Heart left ventricle (tissue), 13 donors: ENCODE measurements at regions not wholly inside any gene's neighbourhood (a gene's known extent, or its start where the extent isn't known, plus 50 kb on each side); places are given as distances from the start of the nearest gene placed in this dataset.

Source experiments
- CTCF ChIP-seq, 12 donors: fragments of 200-600 bp; sonication (generic) in 4 of 12; IDR thresholded peaks; one replicate each; pipeline versions ENCODE4 v1.5.0 to v1.8.0; 2018 to 2022; ENCODE audit warnings: antibody characterized with exemption in 12 of 12, mild to moderate bottlenecking in 5 of 12
- POLR2A ChIP-seq, 2 donors: fragments of 450-650 bp; IDR thresholded peaks; one replicate each; pipeline ENCODE4 v1.6.1; 2017; ENCODE audit warnings: antibody characterized with exemption in 2 of 2, mild to moderate bottlenecking in 2 of 2, moderate library complexity in 2 of 2
- donor health status: ischemic (EF 13 %, LVEDD 7.1; RV severe dilation, severe dysfunction).
- donor health status: DM: no; HTN: yes; CAD: no.
- donor health status: DM: no; HTN: no; CAD: no.
- donor health status: ischemic (EF 25% LVEDD 6.9; RV normal size, moderate dysfunction).
- donor health status: ischemic (EF 25% LVEDD 5.7; RV mildly dilated, moderate dysfunction).
- donor health status: ischemic (EF 35%, LVEDD 5.7; RV mildly dilated, moderate dysfunction).
- donor health status: nonischemic (EF 11% LVEDD 7.7; RV severe dilation, severe dysfunction).
- donor health status: DM: yes; HTN: yes; CAD: no.
- donor health status: PGD.
- donor health status: ischemic (EF 29% LVEDD 5.4; RV normal size, mild dysfunction).
- donor health status: nonischemic (EF 23%, LVEDD 6.1; RV moderate dilation, normal function).

DNA sequence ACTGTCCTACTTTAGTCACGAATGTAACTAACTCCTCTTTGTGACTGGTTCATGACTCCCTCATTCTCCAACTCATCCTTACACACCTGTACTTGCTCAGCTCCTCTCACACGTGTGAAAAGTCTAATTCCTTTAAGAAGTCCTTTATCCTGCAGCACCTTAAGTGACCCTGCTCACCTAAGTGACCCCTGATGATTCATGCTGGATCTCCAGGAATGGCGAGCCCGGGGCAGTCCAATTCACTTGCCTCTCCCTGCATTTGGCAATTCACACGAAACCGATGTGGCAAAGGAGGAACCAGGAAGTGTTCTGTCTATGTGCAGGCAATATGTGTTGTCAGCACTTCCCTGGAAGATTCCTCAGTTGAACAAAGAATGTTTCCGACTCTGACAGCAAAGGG lies 189.8 kb upstream of the NABP1 start:
- TF ChIP-seq CTCF (IDR thresholded peaks at IDR 0.05) (no peak), POLR2A (IDR thresholded peaks at IDR 0.05) (no peak)
